Muscle of arm (tissue), 1 donor: ENCODE measurements at regions not wholly inside any gene's neighbourhood (a gene's known extent, or its start where the extent isn't known, plus 50 kb on each side); places are given as distances from the start of the nearest gene placed in this dataset.
A peak's percentile ranks its signal among the peaks of the same experiment; 100 is the strongest.

Experiments
- DNase-seq: peaks from one replicate; pipeline ENCODE4 v3.0.0-alpha.2; 2013

- no peak for DNase-seq
These were observed 436.0 kb upstream of the FBXO33 start for GRCh38 chr14:39868251-39868650.

DNA sequence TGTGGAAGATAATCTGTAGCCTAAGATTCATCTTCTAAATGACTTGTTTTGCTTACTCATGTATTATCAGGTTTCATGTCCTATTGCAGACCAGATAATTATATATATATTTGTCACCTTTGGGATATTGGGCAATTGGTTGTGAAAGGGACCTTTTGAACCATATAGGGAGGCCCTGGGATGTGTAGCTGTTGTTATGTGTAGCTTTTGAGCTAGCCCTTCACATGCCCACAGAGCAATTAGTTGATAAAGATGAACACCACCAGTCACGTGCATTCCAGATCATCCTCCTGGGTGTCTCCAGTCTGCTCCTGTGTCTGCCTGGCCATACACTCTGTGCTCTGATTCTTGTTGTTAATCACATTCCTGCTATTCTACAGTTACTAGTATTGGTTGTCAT, 431.2 kb upstream of the FBXO33 start:
- DNase-seq = no peak

DNA sequence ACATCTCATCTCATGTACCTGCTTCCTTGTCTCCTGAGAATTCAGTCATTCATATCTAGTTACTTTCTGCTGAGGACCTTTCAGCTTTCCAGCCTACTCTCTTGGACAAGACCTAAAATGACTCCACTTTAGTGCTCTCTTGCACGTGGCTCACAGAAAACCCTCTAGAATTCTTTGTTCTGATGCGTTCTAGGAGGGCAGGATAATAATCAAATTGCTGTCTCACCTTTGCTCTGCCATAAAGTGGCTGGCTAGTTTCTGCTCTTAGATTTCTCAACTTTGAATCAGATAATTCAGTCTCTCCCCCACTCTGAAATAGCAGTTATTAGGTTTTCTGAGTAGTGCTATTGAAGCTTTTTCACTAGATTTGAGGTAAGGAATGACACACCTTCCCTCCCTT, 429.5 kb upstream of the FBXO33 start:
- no peak for DNase-seq

DNA sequence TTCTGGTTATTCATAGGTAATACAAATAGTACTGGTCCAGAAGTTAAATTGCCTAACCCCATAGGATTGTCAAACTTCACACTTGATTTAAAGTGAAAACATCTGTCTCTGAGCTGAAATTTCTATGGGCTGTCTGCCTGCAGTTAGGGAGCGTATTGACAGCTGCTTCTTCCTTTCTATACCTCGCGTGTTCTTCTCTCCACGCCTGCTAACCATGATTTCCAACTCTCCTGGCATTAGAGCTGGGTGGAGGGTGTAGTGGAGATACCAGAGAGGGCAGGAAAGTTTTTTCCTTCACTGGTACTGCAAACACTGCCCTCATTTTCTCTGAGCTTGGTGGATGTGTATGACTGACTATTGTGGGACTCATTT, 429.0 kb upstream of the FBXO33 start:
- DNase-seq = peak; percentile 20

DNA sequence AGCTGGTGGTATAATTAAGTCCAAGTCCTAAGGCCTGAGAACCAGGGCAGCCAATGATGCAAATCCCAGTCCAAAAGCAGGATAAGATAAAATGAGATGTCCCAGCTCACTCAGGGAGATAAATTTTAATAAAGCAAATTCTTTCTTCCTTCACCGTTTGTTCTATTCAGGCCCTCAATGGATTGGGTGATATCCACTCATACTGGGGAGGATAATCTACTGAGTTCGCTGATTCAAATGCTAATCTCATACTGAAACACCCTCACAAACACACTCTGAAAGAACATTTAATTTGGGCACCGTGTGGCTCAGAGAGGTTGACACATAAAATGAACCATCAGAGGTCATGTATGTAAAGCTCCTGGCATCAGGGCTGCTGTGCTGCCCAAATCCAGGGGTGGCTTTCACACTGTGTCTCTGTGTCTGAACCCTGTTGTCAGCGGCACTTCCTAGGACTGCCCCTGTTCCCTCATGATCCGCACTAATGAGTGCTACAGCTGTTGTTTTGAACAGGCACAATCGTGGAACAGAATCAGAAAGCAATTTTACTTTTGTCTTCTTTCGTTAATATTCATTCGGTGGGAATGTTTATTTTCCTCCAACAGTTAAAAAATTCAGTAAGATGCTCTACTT, 428.5 kb upstream of the FBXO33 start:
- DNase-seq = no peak

DNA sequence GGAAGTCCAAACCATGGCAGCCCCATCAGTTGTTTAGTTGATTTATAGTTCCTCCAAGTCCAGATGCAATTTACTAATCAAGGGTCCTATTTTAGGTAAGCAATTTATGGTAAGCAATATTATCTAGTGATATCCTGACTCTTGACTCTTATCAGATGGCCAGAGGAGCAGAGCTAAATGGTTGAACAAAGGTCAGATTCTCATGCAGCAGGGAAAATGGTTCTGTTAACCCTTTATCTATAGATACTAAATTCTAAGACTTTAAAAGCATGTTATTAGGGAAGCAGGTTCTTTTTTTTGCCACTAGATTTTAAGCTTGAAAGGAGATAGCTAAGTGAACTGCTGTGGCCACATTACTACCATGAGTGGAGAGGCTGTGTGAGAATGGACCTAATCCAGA, 427.1 kb upstream of the FBXO33 start:
- DNase-seq = no peak

DNA sequence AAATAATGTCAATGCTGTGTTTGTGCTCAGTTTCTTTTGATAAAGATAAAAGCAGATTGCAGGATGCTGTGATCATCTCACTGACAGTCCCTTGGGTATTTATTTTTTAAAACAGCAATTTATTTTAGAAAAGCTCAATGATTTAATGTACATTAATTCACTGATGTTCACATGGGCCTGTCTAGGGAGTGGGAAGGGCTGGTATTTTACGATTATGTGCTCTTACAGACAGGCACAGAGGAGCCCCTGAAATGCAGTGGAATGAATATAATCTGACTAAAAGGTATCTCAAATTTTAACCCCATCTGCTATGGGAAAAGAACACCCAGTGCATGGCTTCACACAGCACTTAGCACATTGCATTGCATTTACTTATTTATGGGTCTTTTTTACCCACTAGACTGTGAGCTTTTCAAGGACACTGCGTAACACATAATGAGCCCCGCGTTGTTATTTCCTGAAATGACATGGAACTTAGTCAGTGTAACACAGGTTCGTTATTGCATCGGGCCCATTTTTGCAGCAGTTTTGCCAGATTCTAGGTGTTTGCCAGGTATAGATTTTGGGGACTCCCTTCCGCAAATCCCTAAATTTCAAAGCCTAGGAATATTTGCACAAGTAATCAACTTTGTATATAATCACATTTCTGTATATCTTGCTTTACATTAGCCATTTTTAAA, 425.3 kb upstream of the FBXO33 start:
- DNase-seq = no peak

- DNase-seq = no peak
These were observed 421.2 kb upstream of the FBXO33 start for GRCh38 chr14:39853441-39853840.

- DNase-seq = no peak
These were observed 419.0 kb upstream of the FBXO33 start for GRCh38 chr14:39851202-39851601.

DNA sequence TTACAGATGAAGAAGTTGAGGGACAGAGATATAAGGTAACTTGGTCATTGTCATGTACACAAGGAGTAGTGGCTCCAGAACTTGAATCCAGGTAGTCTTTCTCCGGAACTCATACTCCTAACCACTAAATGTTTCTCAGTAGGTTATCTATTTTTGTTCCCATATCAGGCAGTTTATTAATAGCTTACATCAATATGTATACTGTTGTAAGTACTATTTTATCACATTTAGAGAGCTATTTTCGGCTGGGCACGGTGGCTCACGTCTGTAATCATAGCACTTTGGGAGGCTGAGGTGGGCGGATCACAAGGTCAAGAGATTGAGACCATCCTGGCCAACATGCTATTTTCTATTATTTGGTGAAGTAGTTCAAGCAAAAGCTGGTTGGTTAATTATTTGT, 415.6 kb upstream of the FBXO33 start:
- no peak for DNase-seq

GRCh38 chr14:39847194-39847593, 415.0 kb upstream of the FBXO33 start:
- no peak for DNase-seq

DNA sequence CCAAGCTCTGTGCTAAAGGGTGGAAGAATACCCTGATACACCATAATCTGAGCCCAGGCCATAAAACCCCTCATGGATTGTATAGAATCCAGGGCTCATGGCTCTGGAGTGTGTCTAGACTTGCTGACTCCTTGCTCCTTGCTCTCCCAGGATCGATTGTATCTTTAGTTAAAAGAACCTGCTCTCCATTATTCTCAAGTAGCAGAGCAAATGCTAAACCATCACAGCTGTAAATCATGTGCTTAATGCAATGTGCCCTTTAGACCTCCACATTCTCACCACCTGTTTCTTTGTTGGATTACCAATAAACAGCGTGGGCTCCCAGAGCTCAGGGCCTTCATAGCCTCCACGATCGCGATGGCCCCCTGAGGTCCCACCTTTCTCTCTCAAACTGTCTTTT, 411.6 kb upstream of the FBXO33 start:
- DNase-seq = no peak

- DNase-seq = no peak
These were observed 408.9 kb upstream of the FBXO33 start for GRCh38 chr14:39841088-39841487.

DNA sequence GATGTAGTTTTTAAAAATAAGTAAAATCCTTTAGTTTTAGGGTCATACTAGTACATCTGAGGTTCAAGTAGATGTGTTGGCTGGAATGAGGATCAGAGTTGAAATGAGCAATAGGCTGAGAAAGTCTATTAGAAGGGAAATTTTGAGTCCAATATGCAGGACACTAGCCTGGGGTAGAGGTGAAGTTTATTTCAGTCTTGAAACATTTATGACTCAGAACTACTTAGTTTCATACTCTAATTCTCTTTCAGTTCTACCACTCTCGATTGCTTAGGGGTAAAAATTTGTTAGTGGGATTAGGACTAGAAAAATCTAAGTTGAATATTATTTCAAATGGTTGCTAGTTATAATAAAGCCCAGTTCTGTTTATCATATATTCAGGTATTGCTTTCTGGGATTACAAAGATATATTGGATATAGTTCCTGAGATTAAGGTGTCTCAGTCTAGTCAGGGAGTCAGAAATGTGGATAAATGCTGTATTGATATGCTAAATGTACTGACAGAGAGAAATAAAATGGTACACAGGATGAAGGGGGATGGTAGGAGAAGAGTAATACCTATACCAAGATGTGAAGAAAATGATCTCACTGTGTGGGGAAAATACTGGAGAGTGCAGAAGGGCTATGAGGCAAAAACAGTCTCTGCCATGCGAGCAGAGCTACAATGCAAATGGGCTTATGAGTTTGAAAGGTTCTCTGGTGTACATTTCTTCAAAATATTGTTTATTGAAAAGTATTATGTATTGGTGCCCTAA, 395.8 kb upstream of the FBXO33 start:
- no peak for DNase-seq

DNA sequence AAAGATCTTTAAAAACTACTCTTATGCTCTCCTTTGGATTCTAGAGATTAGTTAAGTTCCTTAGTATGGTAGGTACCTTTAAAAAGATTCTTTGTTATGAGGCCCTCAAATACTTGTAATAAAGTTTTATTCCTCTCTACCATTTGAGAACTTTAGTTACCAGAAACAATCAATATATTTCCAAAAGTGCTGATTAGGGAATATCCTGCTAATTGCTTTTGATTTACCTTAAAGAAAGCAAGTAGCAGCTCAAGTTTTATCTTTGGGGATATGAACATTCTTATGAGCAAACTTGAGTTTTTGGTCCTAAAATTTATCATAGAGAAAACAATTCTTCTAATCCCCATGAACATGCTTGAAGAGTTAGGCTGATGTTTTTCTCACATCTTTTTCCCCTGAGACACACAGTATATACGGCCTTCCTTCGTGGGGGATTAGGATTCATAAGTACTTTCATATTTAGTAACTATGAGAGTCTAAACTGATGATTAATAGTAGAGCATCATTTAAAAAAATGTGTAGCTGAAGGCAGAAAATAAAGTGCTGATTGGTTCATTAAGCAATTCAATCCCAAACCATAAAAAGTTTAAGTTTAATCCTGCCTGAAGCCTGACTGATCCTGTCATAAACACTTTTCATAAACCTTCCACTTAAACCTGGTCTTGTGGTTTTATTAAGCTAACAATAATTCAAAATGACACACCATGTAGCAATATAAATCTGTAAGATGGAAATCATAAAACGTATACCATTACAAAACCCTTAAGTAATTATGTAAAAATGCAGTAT, 380.5 kb upstream of the FBXO33 start:
- no peak for DNase-seq

GRCh38 chr14:39807271-39807670, 375.0 kb upstream of the FBXO33 start:
- no peak for DNase-seq

DNA sequence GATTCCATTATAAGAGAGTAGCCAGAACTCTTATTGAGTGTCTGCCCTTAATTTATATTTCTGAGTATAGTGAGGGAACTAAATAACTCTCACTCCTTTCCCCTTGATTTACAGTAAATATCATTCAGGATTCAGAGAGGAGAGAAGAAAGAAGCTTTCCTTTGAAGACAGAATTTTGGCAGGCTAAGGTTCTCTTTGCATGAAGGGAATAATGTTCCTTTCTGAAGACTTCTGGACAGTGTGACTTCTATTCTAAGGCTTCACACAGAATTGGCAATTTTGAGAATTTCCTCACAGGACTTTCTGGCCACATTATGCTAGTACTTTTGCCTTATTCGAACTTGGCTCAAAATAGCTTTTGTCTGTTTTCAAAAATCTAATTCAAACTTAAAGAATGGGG, 352.2 kb upstream of the FBXO33 start:
- DNase-seq = no peak

DNA sequence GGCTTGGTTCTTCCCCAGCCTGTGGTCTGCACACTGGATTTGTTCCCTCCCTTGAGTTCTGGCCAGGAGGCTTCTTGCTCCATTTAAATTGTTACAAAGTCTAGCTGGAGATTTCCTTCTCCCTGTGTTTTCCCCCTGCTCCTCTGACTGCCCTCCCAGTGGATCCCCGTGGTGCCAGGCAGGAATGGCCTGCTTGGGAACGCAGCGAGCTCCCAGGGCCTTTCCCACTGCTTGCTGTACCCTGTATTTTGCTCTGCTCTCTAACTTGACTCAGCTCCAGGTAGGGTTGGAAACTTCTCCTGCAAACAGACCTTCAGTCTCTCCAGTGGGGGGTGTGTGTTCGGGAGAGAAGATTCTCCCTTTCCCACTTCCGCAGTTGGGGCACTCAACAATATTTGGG, 349.2 kb upstream of the FBXO33 start:
- no peak for DNase-seq

GRCh38 chr14:39773387-39774126, 341.3 kb upstream of the FBXO33 start:
- no peak for DNase-seq

- no peak for DNase-seq
These were observed 340.4 kb upstream of the FBXO33 start for GRCh38 chr14:39772627-39773026.

- no peak for DNase-seq
These were observed 336.4 kb upstream of the FBXO33 start for GRCh38 chr14:39768589-39768988.
